Adipocyte (in vitro differentiated cells): ENCODE measurements at regions not wholly inside any gene's neighbourhood (a gene's known extent, or its start where the extent isn't known, plus 50 kb on each side); places are given as distances from the start of the nearest gene placed in this dataset.
A peak's percentile ranks its signal among the peaks of the same experiment; 100 is the strongest.

Experiments
- DNase-seq: peaks from one replicate; pipeline ENCODE4 v3.0.0-alpha.2; 2015; ENCODE audit warnings: low read depth
- H3K27me3 ChIP-seq: replicated peaks from 2 replicates; pipeline ENCODE4 v1.7.0; 2013; ENCODE audit warnings: mild to moderate bottlenecking, low read length, moderate library complexity; ENCODE audit not compliant: control insufficient read depth, insufficient read depth
- H3K36me3 ChIP-seq: 2 replicates; pipeline ENCODE4 v1.7.0; 2013; ENCODE audit warnings: low read length, mild to moderate bottlenecking, moderate library complexity; ENCODE audit not compliant: control insufficient read depth, insufficient read depth, severe bottlenecking
- H3K4me1 ChIP-seq: 2 replicates; pipeline ENCODE4 v1.7.0; 2013; ENCODE audit warnings: mild to moderate bottlenecking, low read length, moderate library complexity; ENCODE audit not compliant: control insufficient read depth, insufficient read depth
- H3K4me3 ChIP-seq: 2 replicates; pipeline ENCODE4 v1.7.0; 2013; ENCODE audit warnings: mild to moderate bottlenecking, low read length, moderate library complexity
- H3K9ac ChIP-seq: 2 replicates; pipeline ENCODE4 v1.7.0; 2013; ENCODE audit warnings: mild to moderate bottlenecking, low read length, moderate library complexity
- H3K9me3 ChIP-seq: 2 replicates; pipeline ENCODE4 v1.7.0; 2013; ENCODE audit warnings: mild to moderate bottlenecking, low read length, moderate library complexity; ENCODE audit not compliant: control insufficient read depth

DNA sequence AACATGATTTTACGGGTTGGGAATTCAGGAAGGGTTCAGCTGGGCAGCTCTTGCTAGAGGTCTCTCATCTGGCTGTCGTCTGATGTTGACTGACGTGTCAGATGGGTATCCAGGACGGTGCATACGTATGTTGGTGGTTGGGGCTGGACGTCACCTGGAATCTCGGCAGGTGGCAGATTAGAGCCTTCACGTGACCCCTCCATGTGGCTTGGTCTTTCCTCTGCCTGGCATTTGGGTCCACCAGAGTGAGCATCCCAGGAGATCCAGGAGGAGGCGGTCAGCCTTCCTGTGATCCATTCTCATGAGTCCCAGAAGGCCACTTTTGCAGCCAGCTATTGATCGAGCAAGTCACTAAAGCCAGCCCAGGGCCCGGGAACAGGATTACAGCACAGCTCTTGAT, 202.7 kb downstream of the FOXL1 start:
- H3K27me3 ChIP-seq, result peaks cover 70% of the 10 kb centered on the region
- no peak overlapping the region for H3K9ac ChIP-seq
- no peaks in the 10 kb centered on the region for H3K36me3 ChIP-seq
- no peaks in the 10 kb centered on the region for H3K4me1 ChIP-seq
- no peak overlapping the region for H3K4me3 ChIP-seq
- no peak for DNase-seq
- no peaks in the 10 kb centered on the region for H3K9me3 ChIP-seq

DNA sequence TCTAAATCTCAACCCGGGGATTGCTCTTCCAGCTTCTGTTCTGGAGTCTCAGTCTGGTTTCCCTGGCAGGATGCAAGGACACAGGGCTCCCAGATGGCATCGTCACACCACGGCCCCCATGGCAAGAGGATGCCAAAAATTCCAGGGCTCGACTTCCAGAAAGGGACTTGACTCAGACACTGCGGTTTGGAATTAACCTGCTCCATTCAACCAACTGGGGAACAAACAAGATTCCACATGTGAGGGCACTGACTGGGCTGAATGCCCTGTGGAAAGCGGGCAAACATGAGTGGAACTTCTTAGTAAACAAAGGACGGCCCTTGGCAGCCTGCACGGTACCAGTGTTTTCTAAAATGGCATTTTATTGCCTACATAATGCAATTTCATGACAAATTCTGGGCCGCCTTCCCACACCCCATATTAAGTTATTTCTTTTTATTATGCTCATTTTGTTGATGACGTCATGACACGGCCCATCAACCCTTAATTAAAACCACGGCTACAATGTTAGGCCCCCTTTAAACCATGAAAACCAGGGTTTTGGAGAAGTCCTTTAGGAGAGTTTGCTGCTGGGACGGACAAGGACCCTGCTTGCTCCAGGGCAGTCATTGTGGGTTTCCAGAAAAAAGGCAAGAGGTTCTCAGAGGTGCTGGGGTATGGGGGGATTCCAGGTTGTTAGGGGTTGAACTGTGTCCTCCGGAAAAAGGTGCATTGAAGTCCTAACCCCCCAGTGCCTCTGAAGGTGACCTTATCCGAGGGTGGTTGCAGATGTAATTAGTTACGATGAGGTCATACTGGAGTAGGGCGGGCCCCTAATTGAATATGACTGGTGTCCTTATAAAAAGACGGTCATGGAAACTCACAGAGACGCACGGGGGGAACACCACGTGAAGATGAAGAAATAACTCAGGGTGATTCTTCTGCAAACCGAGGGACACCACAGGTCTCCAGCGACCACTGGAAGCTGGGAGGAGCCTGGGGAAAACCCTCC, 205.6 kb downstream of the FOXL1 start:
- H3K4me1 ChIP-seq, result no peaks in the 10 kb centered on the region
- no peaks in the 10 kb centered on the region for H3K36me3 ChIP-seq
- no peak overlapping the region for H3K4me3 ChIP-seq
- H3K9me3 ChIP-seq, result no peaks in the 10 kb centered on the region
- no peak overlapping the region for H3K9ac ChIP-seq
- peaks cover 66% of the 10 kb centered on the region for H3K27me3 ChIP-seq
- DNase-seq, result peak; percentile 41

DNA sequence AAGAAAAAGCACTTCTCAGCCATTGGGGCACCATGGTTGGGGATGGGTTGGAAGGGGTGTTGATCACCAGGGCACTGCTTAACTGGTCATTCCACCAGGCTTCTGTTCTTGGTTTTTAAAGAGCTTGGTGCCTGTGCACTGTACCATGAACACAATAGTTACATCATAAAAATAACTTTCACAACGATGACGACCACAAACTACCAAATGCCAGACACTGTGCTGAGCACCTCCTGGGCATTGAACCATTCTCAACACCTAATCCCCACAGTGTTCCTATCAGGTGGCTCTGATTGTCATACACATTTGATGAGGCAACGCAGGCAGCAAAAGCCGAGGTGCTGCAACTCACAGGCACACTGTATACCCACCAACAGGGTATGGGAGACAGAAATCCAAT, 208.0 kb downstream of the FOXL1 start:
- no peak for DNase-seq
- Histone ChIP-seq H3K4me1 (no peaks in the 10 kb centered on the region), H3K36me3 (no peaks in the 10 kb centered on the region), H3K27me3 (peaks cover 65% of the 10 kb centered on the region), H3K4me3 (no peak overlapping the region), H3K9ac (no peak overlapping the region), H3K9me3 (no peaks in the 10 kb centered on the region)

DNA sequence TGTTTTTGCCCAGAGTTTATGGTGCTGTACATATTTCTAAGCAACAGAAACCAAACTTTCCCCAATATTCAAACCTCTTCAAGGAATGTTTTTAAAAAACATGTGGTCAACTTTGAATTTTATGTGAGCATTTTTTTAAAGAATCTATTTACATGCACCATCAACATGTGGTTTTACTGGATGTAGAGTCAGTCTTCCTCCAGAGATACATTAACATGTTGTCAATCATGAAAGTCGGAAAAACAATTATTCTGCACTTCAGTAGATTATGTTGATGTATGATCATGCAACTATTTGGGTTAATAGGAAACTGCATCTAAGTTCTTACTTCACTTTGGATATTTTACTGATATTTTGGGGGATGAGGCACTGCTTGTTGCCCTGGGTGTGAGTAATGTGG, 208.6 kb downstream of the FOXL1 start:
- Histone ChIP-seq H3K4me1 (no peaks in the 10 kb centered on the region), H3K27me3 (peaks cover 68% of the 10 kb centered on the region), H3K36me3 (no peaks in the 10 kb centered on the region), H3K4me3 (no peak overlapping the region), H3K9me3 (no peaks in the 10 kb centered on the region), H3K9ac (no peak overlapping the region)
- DNase-seq, result no peak

DNA sequence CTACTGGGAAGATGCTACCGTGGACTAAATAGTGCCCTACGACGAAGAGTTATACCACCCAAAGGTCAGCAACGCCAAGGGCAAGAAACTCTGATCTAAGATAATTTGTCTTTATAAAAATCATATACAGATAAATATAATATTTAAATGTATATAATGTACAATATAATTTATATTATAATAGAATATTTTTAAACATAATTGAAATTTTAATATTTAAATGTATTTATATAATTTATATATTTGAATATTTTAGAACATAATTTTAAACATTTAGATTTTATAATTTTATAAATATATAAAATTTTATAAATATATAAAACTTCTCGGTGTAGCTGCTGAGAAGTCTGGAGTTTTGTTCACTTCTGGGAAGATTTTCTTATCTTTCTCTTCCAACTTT, 209.2 kb downstream of the FOXL1 start:
- Histone ChIP-seq H3K9me3 (no peaks in the 10 kb centered on the region), H3K4me1 (no peaks in the 10 kb centered on the region), H3K9ac (no peak overlapping the region), H3K27me3 (peaks cover 70% of the 10 kb centered on the region), H3K4me3 (no peak overlapping the region), H3K36me3 (no peaks in the 10 kb centered on the region)
- no peak for DNase-seq

DNA sequence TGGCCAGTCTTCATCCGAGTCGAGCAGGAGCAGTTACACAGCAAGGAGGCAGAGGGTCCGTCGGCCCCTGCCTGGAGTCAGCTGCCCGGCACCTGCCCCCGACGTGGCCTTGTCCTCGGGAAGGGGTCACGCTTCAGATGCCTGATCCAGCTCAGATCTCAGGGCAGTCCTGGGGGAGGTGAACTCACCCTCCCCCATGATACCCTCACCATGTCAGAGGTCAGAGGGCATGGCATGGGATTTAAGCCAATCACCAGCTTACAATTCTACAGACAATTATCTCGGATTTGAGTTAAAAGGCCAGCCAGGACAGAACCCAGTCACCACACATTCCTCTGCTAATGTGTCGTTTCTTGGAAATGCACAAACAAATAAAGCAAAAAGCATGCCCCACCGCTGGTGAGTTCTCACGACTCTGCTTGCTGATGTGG, 211.3 kb downstream of the FOXL1 start:
- peak; percentile 21 for DNase-seq
- Histone ChIP-seq H3K27me3 (peaks cover 73% of the 10 kb centered on the region), H3K9ac (no peak overlapping the region), H3K4me1 (no peaks in the 10 kb centered on the region), H3K9me3 (no peaks in the 10 kb centered on the region), H3K36me3 (no peaks in the 10 kb centered on the region), H3K4me3 (no peak overlapping the region)

DNA sequence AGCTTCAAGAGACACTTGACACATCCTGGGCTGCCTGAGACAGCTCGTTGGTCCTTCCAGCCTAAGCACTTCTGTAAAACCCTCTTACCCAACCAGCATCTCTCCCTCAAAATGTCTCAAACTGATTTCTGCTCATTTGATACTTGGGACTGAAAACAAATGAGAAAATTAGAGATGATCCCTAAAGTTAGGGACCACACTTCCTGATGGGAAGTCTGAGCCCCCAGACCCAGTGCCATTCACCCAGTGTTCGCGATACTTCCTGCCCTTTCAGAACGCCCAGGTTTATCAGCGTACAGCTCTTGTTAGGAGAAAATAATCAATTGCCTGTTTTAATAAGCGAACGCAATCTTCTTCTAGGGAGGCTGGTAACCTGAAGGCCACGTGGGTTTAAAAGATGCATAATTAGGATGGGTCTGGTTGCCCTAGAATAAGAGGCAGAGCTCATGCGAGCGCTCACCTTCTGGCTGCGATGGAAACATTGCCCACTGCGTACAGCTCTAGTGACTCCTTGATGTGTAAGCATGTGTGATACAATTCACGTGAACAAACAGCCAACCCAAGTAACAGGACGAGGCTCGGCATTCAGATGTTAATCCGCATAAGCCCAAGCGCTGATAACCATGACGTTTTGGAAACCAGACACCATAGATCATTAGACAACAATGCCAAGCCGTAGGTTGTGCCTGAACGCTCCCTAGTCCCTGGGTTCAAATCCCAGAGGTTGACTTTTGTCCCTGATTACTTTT, 213.1 kb downstream of the FOXL1 start:
- H3K9me3 ChIP-seq, result no peaks in the 10 kb centered on the region
- no peak for DNase-seq
- H3K4me1 ChIP-seq, result no peaks in the 10 kb centered on the region
- H3K9ac ChIP-seq, result no peak overlapping the region
- H3K4me3 ChIP-seq, result no peak overlapping the region
- H3K36me3 ChIP-seq, result no peaks in the 10 kb centered on the region
- peaks cover 73% of the 10 kb centered on the region for H3K27me3 ChIP-seq

DNA sequence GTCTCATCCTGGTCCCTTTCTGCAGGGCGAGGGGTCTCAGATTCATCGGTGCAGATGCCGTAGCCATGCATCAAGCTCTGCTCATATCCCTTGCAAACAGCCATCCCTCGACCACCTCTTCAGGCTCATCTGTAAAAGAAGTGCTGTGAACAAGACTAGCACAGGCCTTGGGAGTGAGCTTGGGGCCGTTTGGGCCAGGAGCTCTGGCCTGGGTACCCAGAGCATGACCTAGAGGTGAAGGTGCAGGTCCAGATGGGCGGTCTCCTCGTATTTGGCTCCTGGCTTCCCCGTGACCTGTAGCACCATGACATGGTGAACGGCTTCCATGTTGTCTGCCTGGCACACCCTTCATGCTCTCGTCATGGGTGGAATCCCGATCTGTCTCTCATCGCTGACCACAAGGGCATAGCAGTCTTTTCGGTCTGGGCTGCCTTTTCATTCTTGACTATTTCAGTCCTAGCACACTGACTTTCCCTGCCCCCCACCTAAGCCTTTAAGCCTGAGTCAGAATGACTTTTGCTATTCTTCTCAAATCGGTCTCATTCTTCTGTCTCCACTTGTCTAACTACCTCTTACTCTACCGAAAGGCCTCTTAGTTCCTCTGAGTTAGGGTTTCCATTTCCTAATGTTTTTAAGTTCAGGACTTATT, 216.0 kb downstream of the FOXL1 start:
- Histone ChIP-seq H3K36me3 (no peaks in the 10 kb centered on the region), H3K9me3 (no peaks in the 10 kb centered on the region), H3K27me3 (peaks cover 78% of the 10 kb centered on the region), H3K4me3 (no peak overlapping the region), H3K4me1 (no peaks in the 10 kb centered on the region), H3K9ac (no peak overlapping the region)
- DNase-seq, result no peak

DNA sequence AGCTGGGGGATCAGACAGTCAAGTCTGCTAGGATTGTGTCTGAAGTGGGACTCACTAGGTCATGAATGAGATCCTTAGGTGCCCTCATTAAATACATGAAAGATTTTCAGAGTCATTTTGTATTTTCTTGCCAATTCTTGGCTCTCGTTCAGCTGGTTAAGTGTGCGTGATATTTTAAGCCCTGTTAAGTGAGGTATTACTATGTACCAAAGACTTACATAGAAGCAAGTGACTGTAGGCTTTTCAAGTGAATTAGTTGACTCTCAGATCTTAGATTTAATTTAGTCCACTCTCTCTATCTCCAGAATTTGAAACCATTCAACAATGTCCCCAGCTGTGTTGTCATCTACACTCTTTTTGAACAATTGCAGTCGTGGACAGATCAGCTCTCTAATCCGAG, 219.4 kb downstream of the FOXL1 start:
- Histone ChIP-seq H3K27me3 (peaks cover 80% of the 10 kb centered on the region), H3K9ac (no peak overlapping the region), H3K4me1 (no peaks in the 10 kb centered on the region), H3K4me3 (no peak overlapping the region), H3K9me3 (peaks cover 4% of the 10 kb centered on the region), H3K36me3 (no peaks in the 10 kb centered on the region)
- DNase-seq, result no peak

DNA sequence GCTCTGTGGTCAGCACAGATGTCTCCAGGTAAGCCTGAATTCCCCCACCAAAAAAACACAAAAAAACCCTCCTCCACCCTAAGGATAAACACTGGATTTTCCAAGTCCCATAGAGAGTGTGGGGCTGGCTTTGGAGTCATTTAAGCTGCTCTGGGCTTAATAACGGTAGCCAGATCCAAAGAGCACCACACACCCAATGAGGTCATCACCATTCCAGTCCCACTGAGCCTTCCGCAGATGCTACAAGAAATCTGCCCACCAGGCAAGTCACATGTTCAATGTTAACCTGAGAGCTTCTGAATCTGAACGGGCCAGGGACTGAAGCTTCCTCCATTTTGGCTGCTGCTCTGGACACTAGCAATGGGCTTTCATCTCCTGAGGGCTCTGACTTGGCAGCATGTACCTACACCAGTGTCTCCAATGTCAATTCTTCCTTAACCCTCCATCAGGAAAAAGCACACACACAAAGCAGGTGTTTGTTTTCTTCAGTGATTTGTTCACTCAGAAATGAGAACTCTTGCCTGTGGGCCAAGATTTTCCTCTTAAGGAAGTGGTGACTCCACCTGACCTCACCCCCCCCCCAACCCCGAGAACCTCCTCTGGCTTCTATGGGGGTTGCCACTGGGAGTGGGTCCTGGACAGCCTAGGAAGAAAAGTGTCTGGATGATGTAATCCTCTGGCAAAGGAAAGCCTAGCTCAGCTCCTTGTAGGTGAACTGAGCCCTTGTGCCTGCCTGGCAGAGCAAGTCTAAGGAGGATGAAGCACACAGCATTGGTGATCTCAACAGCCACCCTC, 220.1 kb downstream of the FOXL1 start:
- no peak for DNase-seq
- peaks cover 6% of the 10 kb centered on the region for H3K9me3 ChIP-seq

More for the DNA sequence above, 220.1 kb downstream of the FOXL1 start:
- Histone ChIP-seq H3K36me3 (no peaks in the 10 kb centered on the region), H3K27me3 (peaks cover 80% of the 10 kb centered on the region), H3K9ac (no peak overlapping the region), H3K4me1 (no peaks in the 10 kb centered on the region), H3K4me3 (no peak overlapping the region)
